Esophagus muscularis mucosa (tissue), 4 donors: ENCODE measurements at regions not wholly inside any gene's neighbourhood (a gene's known extent, or its start where the extent isn't known, plus 50 kb on each side); places are given as distances from the start of the nearest gene placed in this dataset.

Experiments used
- DNase-seq: peaks from one replicate; pipeline ENCODE4 v3.0.0-alpha.2; 2017; ENCODE audit errors: extremely low spot score
- H3K27ac ChIP-seq, 4 donors: fragments of 200-600 bp; sonication (generic); replicated peaks in 1 of 4; 1 replicate in 3 of 4; 2 replicates in 1 of 4; pipeline ENCODE4 v1.5.1; 2016 to 2019; ENCODE audit warnings: mild to moderate bottlenecking in 1 of 4
- H3K27me3 ChIP-seq, 4 donors: fragments of 200-600 bp; sonication (generic); one replicate each; pipeline versions ENCODE4 v1.5.1 to v1.6.0; 2016 to 2019
- H3K36me3 ChIP-seq, 4 donors: fragments of 200-600 bp; sonication (generic); one replicate each; pipeline ENCODE4 v1.5.1; 2016 to 2019
- H3K4me1 ChIP-seq, 4 donors: fragments of 200-600 bp; sonication (generic); one replicate each; pipeline ENCODE4 v1.5.1; 2016 to 2019
- H3K4me3 ChIP-seq, 4 donors: fragments of 200-600 bp; sonication (generic); 1 replicate in 2 of 4; 2 replicates in 2 of 4; pipeline ENCODE4 v1.5.1; 2016 to 2019; ENCODE audit warnings: mild to moderate bottlenecking in 4 of 4, moderate library complexity in 1 of 4
- H3K9me3 ChIP-seq, 4 donors: fragments of 200-600 bp; sonication (generic); 1 replicate in 3 of 4; 2 replicates in 1 of 4; pipeline ENCODE4 v1.5.1; 2016 to 2019
- EP300 ChIP-seq: sonication (generic); formaldehyde crosslinking; IDR thresholded peaks from one replicate; pipeline ENCODE4 v1.6.1; 2017; ENCODE audit warnings: antibody characterized with exemption
- POLR2A ChIP-seq: fragments of 450-650 bp; IDR thresholded peaks from one replicate; pipeline ENCODE4 v1.6.1; 2017; ENCODE audit warnings: antibody characterized with exemption, moderate library complexity, mild to moderate bottlenecking, low read depth
- POLR2AphosphoS5 ChIP-seq, 2 donors: sonication (generic); formaldehyde crosslinking; IDR thresholded peaks; one replicate each; pipeline ENCODE4 v1.6.1; 2017; ENCODE audit warnings: antibody characterized with exemption in 2 of 2
- WGBS: methylation state at CpG from one replicate; pipeline ENCODE4 v1.1.5; 2018; 5-methylcytosine and 5-hydroxymethylcytosine counted together
- intact Hi-C: fragments of 100-400 bp; cut with DNase I; formaldehyde crosslinking; loops from one replicate; pipeline ENCODE4 v1.15.1; 2023
- TF ChIP-seq, protein P1 (sequence below), 3 experiments: fragments of 200-600 bp in 2 of 3; fragments of 450-650 bp in 1 of 3; sonication (generic) in 2 of 3; IDR thresholded peaks; one replicate each; pipeline ENCODE4 v1.5.1; 2017 to 2019; ENCODE audit warnings: antibody characterized with exemption in 3 of 3, mild to moderate bottlenecking in 2 of 3, moderate library complexity in 1 of 3

DNA sequence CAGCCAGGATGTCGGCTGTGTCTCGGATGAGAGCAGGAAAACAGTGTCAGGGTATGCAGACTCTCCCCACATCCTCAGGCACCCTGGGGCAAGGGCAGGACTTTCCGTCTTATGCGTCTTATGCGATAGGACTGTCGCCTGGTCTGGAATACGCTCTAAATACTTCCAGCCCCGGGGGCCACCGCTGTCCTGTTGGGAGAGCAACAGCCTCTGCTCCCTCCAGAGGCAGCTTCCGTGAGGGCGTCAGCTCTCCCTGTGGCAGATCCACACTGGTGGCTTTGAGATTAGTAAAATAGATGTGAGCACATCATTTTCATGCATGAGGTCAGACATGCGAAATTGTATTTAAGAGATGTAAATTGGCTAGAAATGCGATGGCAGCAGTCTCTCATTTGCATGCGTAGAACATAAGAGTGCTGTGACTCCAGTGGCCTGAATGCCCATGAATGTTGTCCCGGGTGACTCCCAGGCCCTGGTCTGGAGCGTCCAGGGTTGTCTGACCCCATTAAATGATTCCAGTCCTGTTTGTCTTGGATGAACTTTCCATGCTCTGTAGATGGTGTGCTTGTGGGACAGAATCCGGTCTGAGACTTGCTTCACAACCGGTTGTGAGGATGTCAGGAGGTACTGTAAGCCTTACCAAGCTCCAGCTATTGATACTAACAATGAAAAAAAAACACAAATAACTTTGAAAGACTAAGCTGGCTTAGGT lies 228.2 kb downstream of the SYK start:
- no peak overlapping the region for H3K27ac ChIP-seq

DNA sequence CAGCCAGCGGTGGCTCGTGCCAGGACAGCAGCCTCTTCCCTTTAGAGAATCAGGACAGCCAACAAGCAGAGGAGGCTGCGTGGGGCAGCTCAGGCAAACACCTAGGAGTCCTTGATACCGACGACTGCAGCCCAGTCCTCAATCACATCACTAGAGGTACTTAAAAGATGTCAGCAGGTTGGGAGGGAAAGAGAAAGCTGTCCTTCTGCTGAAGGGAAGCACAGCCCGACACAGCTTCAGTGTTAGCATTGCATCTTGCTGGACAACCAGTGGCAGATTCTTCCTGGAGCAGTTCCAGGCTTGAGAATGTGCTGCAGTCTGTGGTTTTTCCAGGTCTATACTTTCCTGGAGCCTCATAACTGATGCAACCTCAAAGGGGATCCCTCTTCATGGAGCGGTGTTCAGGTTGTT lies 230.5 kb downstream of the SYK start:
- 91% methylated on average over 4 of the region's 7 CpGs for WGBS
- peaks cover 0 to 9% (median 0%) of the 10 kb centered on the region in 4 donors for H3K27me3 ChIP-seq
- DNase-seq = peak; percentile 86
- intact Hi-C loops = loop anchor here (5.0 kb wide), 1 partner anchor 415 kb away; no protein-coding TSS in a partner anchor
- H3K36me3 ChIP-seq = no peaks in the 10 kb centered on the region
- no peak overlapping the region for H3K4me3 ChIP-seq
- no peak overlapping the region for H3K27ac ChIP-seq
- TF ChIP-seq EP300 = no peak
- no peak for TF ChIP-seq POLR2A
- TF ChIP-seq, protein P1, sequence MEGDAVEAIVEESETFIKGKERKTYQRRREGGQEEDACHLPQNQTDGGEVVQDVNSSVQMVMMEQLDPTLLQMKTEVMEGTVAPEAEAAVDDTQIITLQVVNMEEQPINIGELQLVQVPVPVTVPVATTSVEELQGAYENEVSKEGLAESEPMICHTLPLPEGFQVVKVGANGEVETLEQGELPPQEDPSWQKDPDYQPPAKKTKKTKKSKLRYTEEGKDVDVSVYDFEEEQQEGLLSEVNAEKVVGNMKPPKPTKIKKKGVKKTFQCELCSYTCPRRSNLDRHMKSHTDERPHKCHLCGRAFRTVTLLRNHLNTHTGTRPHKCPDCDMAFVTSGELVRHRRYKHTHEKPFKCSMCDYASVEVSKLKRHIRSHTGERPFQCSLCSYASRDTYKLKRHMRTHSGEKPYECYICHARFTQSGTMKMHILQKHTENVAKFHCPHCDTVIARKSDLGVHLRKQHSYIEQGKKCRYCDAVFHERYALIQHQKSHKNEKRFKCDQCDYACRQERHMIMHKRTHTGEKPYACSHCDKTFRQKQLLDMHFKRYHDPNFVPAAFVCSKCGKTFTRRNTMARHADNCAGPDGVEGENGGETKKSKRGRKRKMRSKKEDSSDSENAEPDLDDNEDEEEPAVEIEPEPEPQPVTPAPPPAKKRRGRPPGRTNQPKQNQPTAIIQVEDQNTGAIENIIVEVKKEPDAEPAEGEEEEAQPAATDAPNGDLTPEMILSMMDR (IDR thresholded peaks at IDR 0.05) = no peak
- no peak for TF ChIP-seq POLR2AphosphoS5 (IDR thresholded peaks at IDR 0.05)
- H3K4me1 ChIP-seq = peaks cover 3 to 6% (median 5%) of the 10 kb centered on the region in 4 donors
- no peaks in the 10 kb centered on the region for H3K9me3 ChIP-seq

More for the DNA sequence above, 228.2 kb downstream of the SYK start:
- TF ChIP-seq, protein P1 (IDR thresholded peaks at IDR 0.05) = no peak
- TF ChIP-seq POLR2A = no peak
- no peak for TF ChIP-seq EP300
- Histone ChIP-seq H3K9me3 (no peaks in the 10 kb centered on the region), H3K4me1 (no peaks in the 10 kb centered on the region), H3K36me3 (no peaks in the 10 kb centered on the region), H3K4me3 (no peak overlapping the region), H3K27me3 (peaks cover 0 to 9% (median 0%) of the 10 kb centered on the region in 4 donors)
- DNase-seq = peak; percentile 74
- intact Hi-C loops = loop anchor here (5.0 kb wide), 1 partner anchor 417 kb away; no protein-coding TSS in a partner anchor
- WGBS = 82% methylated on average over 18 of the region's 18 CpGs

GRCh38 chr9:91033270-91033669 lies 231.7 kb downstream of the SYK start:
- H3K27ac ChIP-seq = no peak overlapping the region
- H3K4me3 ChIP-seq = no peak overlapping the region
- no peaks in the 10 kb centered on the region for H3K9me3 ChIP-seq
- WGBS = 100% methylated on average over 5 of the region's 5 CpGs
- no peaks in the 10 kb centered on the region for H3K36me3 ChIP-seq
- no peak for TF ChIP-seq POLR2AphosphoS5 (IDR thresholded peaks at IDR 0.05)
- TF ChIP-seq, protein P1 (IDR thresholded peaks at IDR 0.05) = no peak
- TF ChIP-seq POLR2A = no peak
- no peak for TF ChIP-seq EP300
- peaks cover 15 to 17% (median 17%) of the 10 kb centered on the region in 4 donors for H3K4me1 ChIP-seq
- H3K27me3 ChIP-seq = peaks cover 0 to 9% (median 0%) of the 10 kb centered on the region in 4 donors
- intact Hi-C loops = loop anchor here (5.0 kb wide), 1 partner anchor 414 kb away; no protein-coding TSS in a partner anchor
- DNase-seq = peak; percentile 82

GRCh38 chr9:91033797-91034196 lies 232.2 kb downstream of the SYK start:
- intact Hi-C loops = loop anchor here (5.0 kb wide), 1 partner anchor 414 kb away; no protein-coding TSS in a partner anchor
- Histone ChIP-seq H3K27ac (no peak overlapping the region), H3K4me3 (no peak overlapping the region), H3K9me3 (no peaks in the 10 kb centered on the region), H3K36me3 (no peaks in the 10 kb centered on the region), H3K27me3 (peaks cover 0 to 9% (median 0%) of the 10 kb centered on the region in 4 donors), H3K4me1 (peaks cover 17 to 22% (median 22%) of the 10 kb centered on the region in 4 donors)
- DNase-seq = no peak
- TF ChIP-seq POLR2AphosphoS5 (IDR thresholded peaks at IDR 0.05) (no peak), EP300 (no peak), POLR2A (no peak)
- TF ChIP-seq, protein P1 (IDR thresholded peaks at IDR 0.05) = peak; percentile 8 to 32 (median 14)
- WGBS = 90% methylated on average over 3 of the region's 3 CpGs
